Endothelial cell of umbilical vein (primary cell): ENCODE measurements at regions not wholly inside any gene's neighbourhood (a gene's known extent, or its start where the extent isn't known, plus 50 kb on each side); places are given as distances from the start of the nearest gene placed in this dataset.
"Not testable (repeated sequence)": the region's sequence is repeated elsewhere in the genome, so short reads cannot be mapped to it uniquely, and the experiment has no call there.

Experiments
- BruUV-seq: library from RNA; stranded (reverse); fragments of 400-500 nt; replicated peaks from 2 replicates; lab custom pipeline; 2021; lab: Mats Ljungman, UMichigan
- CTCF ChIA-PET: fragments of 300-600, 350-600 bp; sonication (Branson Sonifier 250); formaldehyde crosslinking; loops from one replicate; lab custom pipeline; 2021; ENCODE audit warnings: antibody characterized with exemption, inconsistent platforms; lab: Charles Lee
- POLR2A ChIA-PET: fragments of 300-600, 350-600 bp; sonication (Branson Sonifier 250); formaldehyde crosslinking; loops from one replicate; lab custom pipeline; 2021; ENCODE audit warnings: antibody characterized with exemption, inconsistent platforms; lab: Charles Lee
- DNase-seq: peaks from one replicate; pipeline ENCODE4 v3.0.0-alpha.2; 2011; ENCODE audit warnings: low read depth, low spot score
- FAIRE-seq: peaks from 2 replicates; lab custom pipeline; 2011; peaks lifted over from hg19 to GRCh38; lab: Jason Lieb, UNC
- H2AFZ ChIP-seq: 2 replicates; pipeline ENCODE4 v1.6.0; 2012; ENCODE audit warnings: low read depth, low read length, control low read depth, inconsistent platforms
- H3K27ac ChIP-seq: 2 replicates; pipeline ENCODE4 v1.5.1; 2011; ENCODE audit warnings: low read depth, mild to moderate bottlenecking, control low read depth, low read length, moderate library complexity; ENCODE audit not compliant: insufficient read depth
- H3K27me3 ChIP-seq, 2 experiments: 2 replicates each; pipeline versions ENCODE4 v1.6.0 to v1.6.1; 2011; ENCODE audit warnings: low read length in 2 of 2, mixed read lengths in 1 of 2; ENCODE audit not compliant: control insufficient read depth in 2 of 2, insufficient read depth in 2 of 2
- H3K36me3 ChIP-seq, 2 experiments: 2 replicates in 1 of 2; 3 replicates in 1 of 2; pipeline ENCODE4 v1.5.1; 2011; ENCODE audit warnings: low read length in 2 of 2, mild to moderate bottlenecking in 1 of 2, moderate library complexity in 1 of 2; ENCODE audit not compliant: control insufficient read depth in 2 of 2, insufficient read depth in 2 of 2; ENCODE audit errors: extremely low read depth in 1 of 2
- H3K4me1 ChIP-seq: 3 replicates; pipeline ENCODE4 v1.5.1; 2011; ENCODE audit warnings: mild to moderate bottlenecking, low read length; ENCODE audit not compliant: control insufficient read depth, insufficient read depth; ENCODE audit errors: extremely low read depth
- H3K4me2 ChIP-seq: 2 replicates; pipeline ENCODE4 v1.6.1; 2011; ENCODE audit warnings: low read length, control low read depth, mixed read lengths; ENCODE audit not compliant: insufficient read depth
- H3K4me3 ChIP-seq, 3 experiments: fragments of 200-600 bp in 1 of 3; sonication (generic), shearing (Covaris generic) in 1 of 3; replicated peaks in 1 of 3; 2 replicates each; pipeline ENCODE4 v1.5.1; 2011 to 2016; ENCODE audit warnings: control low read depth in 3 of 3, low read length in 3 of 3, mild to moderate bottlenecking in 2 of 3, inconsistent platforms in 1 of 3, low read depth in 1 of 3, moderate library complexity in 1 of 3; ENCODE audit not compliant: insufficient read depth in 1 of 3
- H3K79me2 ChIP-seq: 2 replicates; pipeline ENCODE4 v1.6.0; 2012; ENCODE audit warnings: low read length, inconsistent platforms; ENCODE audit not compliant: control insufficient read depth, insufficient read depth
- H3K9ac ChIP-seq: replicated peaks from 2 replicates; pipeline ENCODE3; 2011; ENCODE audit warnings: low read length, control low read depth; ENCODE audit not compliant: insufficient read depth; ENCODE audit errors: extremely low read depth
- H3K9me1 ChIP-seq: replicated peaks from 3 replicates; pipeline ENCODE4 v1.6.0; 2011; ENCODE audit warnings: mild to moderate bottlenecking, low read length; ENCODE audit not compliant: control insufficient read depth, insufficient read depth; ENCODE audit errors: extremely low read depth
- H3K9me3 ChIP-seq: replicated peaks from 2 replicates; pipeline ENCODE4 v1.5.1; 2012; ENCODE audit warnings: low read length, inconsistent platforms; ENCODE audit not compliant: control insufficient read depth, insufficient read depth
- H4K20me1 ChIP-seq: replicated peaks from 2 replicates; pipeline ENCODE3; 2011; ENCODE audit warnings: mild to moderate bottlenecking, low read length; ENCODE audit not compliant: control insufficient read depth, insufficient read depth; ENCODE audit errors: extremely low read depth
- EZH2 ChIP-seq: IDR thresholded peaks from 2 replicates; pipeline ENCODE4 v1.6.1; 2012; ENCODE audit warnings: borderline replicate concordance, low read depth, mild to moderate bottlenecking, moderate library complexity, low read length, inconsistent platforms; ENCODE audit not compliant: severe bottlenecking
- GATA2 ChIP-seq: IDR thresholded peaks from 2 replicates; pipeline ENCODE4 v1.7.0; 2011; ENCODE audit warnings: low read depth, mild to moderate bottlenecking, moderate library complexity, mixed read lengths, low read length; ENCODE audit not compliant: insufficient read length, insufficient read depth
- JUN ChIP-seq: IDR thresholded peaks from 2 replicates; pipeline ENCODE4 v1.6.1; 2011; ENCODE audit warnings: borderline replicate concordance, low read depth; ENCODE audit not compliant: insufficient read length, insufficient read depth
- MYC ChIP-seq: IDR thresholded peaks from one replicate; pipeline ENCODE4 v1.6.1; 2011; ENCODE audit warnings: mild to moderate bottlenecking, low read depth, low read length
- dilution Hi-C: fragments of 300-500 bp; cut with MboI; formaldehyde crosslinking; loops from one replicate; pipeline ENCODE4 v1.15.0; 2019; ENCODE audit warnings: low sequenced_read_pairs; ENCODE audit not compliant: extremely low pct_ligation_motif_present
- intact Hi-C: fragments of 100-400 bp; cut with micrococcal nuclease; formaldehyde crosslinking; loops from one replicate; pipeline ENCODE4 v1.10.0; 2022
- TF ChIP-seq, protein P1 (sequence below): IDR thresholded peaks from 2 replicates; pipeline ENCODE4 v1.6.1; 2011; ENCODE audit not compliant: insufficient read depth, insufficient read length
- TF ChIP-seq, protein P2 (sequence below), 2 donors: IDR thresholded peaks; 1 replicate in 1 of 2; 2 replicates in 1 of 2; pipeline ENCODE4 v1.5.1; 2011; ENCODE audit warnings: low read length in 2 of 2, mild to moderate bottlenecking in 2 of 2, moderate library complexity in 2 of 2, control low read depth in 1 of 2, inconsistent platforms in 1 of 2, low read depth in 1 of 2; ENCODE audit not compliant: insufficient read depth in 1 of 2; ENCODE audit errors: extremely low read depth in 1 of 2

DNA sequence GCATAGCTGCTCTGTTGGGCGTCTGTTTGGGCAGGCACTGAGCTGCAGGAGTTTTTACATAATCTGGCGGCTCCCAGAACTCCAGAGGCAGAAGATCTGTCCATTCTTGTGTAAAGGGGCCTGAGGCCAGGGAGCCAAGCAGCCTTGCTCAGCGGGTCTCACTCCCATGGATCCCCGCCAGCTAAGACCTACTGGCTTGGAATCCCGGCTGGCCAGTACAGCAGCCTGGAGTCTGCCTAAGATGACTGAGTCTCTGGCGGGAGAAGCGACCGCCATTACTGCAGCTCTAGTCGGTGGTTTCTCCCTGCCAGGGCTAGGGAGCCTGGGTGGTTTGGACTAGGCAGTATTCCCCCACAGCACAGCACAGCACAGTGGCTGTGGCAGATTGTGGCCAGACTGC is 268.4 kb upstream of the SYNCRIP start:
- no TSS peak for BruUV-seq
- FAIRE-seq = no peak
- CTCF ChIA-PET = interaction anchor here (3.4 kb wide), 1 partner anchor 11 kb away, joined by 16 read pairs; no protein-coding TSS in a partner anchor

DNA sequence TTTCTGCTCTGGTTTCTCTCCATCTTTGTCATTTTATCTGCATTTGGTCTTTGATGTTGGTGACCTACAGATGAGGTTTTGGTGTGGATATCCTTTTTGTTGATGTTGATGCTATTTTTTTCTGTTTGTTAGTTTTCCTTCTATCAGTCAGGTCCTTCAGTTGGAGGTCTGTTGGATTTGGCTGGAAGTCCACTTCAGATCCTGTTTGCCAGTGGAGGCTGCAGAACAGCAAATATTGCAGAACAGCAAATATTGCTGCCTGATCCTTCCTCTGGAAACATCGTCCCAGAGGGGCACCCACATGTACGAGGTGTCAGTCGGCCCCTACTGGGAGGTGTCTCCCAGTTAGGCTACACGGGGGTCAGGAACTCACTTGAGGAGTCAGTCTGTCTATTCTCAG is 265.4 kb upstream of the SYNCRIP start:
- intact Hi-C loops, H3K9ac ChIP-seq, H3K27me3 ChIP-seq, DNase-seq, FAIRE-seq, H3K27ac ChIP-seq, H3K79me2 ChIP-seq, H3K4me3 ChIP-seq, POLR2A ChIA-PET, H4K20me1 ChIP-seq, H3K4me2 ChIP-seq, BruUV-seq, H3K4me1 ChIP-seq, H3K9me3 ChIP-seq, H3K9me1 ChIP-seq, CTCF ChIA-PET, dilution Hi-C loops, H2AFZ ChIP-seq, H3K36me3 ChIP-seq: not testable (repeated sequence)

More for the DNA sequence above, 268.4 kb upstream of the SYNCRIP start:
- H3K79me2 ChIP-seq = no peaks in the 10 kb centered on the region
- no peak for DNase-seq
- dilution Hi-C loops = no loop called here
- no peaks in the 10 kb centered on the region for H3K9me1 ChIP-seq
- POLR2A ChIA-PET = no interaction called here
- no peaks in the 10 kb centered on the region for H3K4me1 ChIP-seq
- H3K4me2 ChIP-seq = no peak overlapping the region
- TF ChIP-seq JUN (no peak), EZH2 (no peak), GATA2 (no peak), MYC (no peak)
- TF ChIP-seq, protein P1, sequence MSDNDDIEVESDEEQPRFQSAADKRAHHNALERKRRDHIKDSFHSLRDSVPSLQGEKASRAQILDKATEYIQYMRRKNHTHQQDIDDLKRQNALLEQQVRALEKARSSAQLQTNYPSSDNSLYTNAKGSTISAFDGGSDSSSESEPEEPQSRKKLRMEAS = no peak
- TF ChIP-seq, protein P2, sequence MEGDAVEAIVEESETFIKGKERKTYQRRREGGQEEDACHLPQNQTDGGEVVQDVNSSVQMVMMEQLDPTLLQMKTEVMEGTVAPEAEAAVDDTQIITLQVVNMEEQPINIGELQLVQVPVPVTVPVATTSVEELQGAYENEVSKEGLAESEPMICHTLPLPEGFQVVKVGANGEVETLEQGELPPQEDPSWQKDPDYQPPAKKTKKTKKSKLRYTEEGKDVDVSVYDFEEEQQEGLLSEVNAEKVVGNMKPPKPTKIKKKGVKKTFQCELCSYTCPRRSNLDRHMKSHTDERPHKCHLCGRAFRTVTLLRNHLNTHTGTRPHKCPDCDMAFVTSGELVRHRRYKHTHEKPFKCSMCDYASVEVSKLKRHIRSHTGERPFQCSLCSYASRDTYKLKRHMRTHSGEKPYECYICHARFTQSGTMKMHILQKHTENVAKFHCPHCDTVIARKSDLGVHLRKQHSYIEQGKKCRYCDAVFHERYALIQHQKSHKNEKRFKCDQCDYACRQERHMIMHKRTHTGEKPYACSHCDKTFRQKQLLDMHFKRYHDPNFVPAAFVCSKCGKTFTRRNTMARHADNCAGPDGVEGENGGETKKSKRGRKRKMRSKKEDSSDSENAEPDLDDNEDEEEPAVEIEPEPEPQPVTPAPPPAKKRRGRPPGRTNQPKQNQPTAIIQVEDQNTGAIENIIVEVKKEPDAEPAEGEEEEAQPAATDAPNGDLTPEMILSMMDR (IDR thresholded peaks at IDR 0.05; ENCODE audit: extremely low read depth in 1 of 2, insufficient read depth in 1 of 2, low read depth in 1 of 2, low read length in 2 of 2) = no peak
- no peaks in the 10 kb centered on the region for H3K27me3 ChIP-seq
- no peaks in the 10 kb centered on the region for H3K9me3 ChIP-seq
- H3K27ac ChIP-seq = no peak overlapping the region
- no peaks in the 10 kb centered on the region for H4K20me1 ChIP-seq
- no peak overlapping the region for H3K4me3 ChIP-seq
- no peak overlapping the region for H2AFZ ChIP-seq
- intact Hi-C loops = no loop called here
- H3K9ac ChIP-seq = no peak overlapping the region
- no peaks in the 10 kb centered on the region for H3K36me3 ChIP-seq
